Pancreas (tissue), 10 donors: ENCODE measurements at regions not wholly inside any gene's neighbourhood (a gene's known extent, or its start where the extent isn't known, plus 50 kb on each side); places are given as distances from the start of the nearest gene placed in this dataset.
"Not testable (repeated sequence)": the region's sequence is repeated elsewhere in the genome, so short reads cannot be mapped to it uniquely, and the experiment has no call there.

ENCODE experiments used
- ATAC-seq, 4 donors: fragments of 200-7000 bp; cut with Tn5 transposase; one replicate each; pipeline versions ENCODE4 v1.8.0 to v1.9.1; 2020; ENCODE audit warnings: mild to moderate bottlenecking in 4 of 4, moderate library complexity in 4 of 4
- DNase-seq, 6 donors: peaks; one replicate each; pipeline ENCODE4 v3.0.0-alpha.2; 2020
- FAIRE-seq: peaks from 2 replicates; lab custom pipeline; 2012; peaks lifted over from hg19 to GRCh38; lab: Jason Lieb, UNC
- H3K27ac ChIP-seq, 4 donors: fragments of 200-600 bp; sonication (generic); 1 replicate in 3 of 4; 2 replicates in 1 of 4; pipeline versions ENCODE4 v1.5.0 to v1.8.0; 2020
- H3K27me3 ChIP-seq, 4 donors: fragments of 200-600 bp; one replicate each; pipeline ENCODE4 v1.8.0; 2021
- H3K36me3 ChIP-seq, 3 donors: fragments of 200-600 bp; sonication (generic) in 1 of 3; one replicate each; pipeline versions ENCODE4 v1.5.0 to v1.8.0; 2020 to 2021
- H3K4me1 ChIP-seq, 3 donors: fragments of 200-600 bp; one replicate each; pipeline ENCODE4 v1.8.0; 2021
- H3K4me3 ChIP-seq, 4 donors: fragments of 200-600 bp; sonication (generic) in 2 of 4; one replicate each; pipeline versions ENCODE4 v1.5.0 to v1.8.0; 2020 to 2021
- H3K9me3 ChIP-seq, 4 donors: fragments of 200-600 bp; one replicate each; pipeline ENCODE4 v1.8.0; 2021
- CTCF ChIP-seq, 4 donors: fragments of 200-600 bp; sonication (generic) in 3 of 4; IDR thresholded peaks; one replicate each; pipeline versions ENCODE4 v1.5.0 to v1.8.0; 2021; ENCODE audit warnings: antibody characterized with exemption in 4 of 4
- WGBS, 2 donors: extraction: QIAGEN DNeasy Blood & Tissue Kit; methylation state at CpG; one replicate each; pipeline ENCODE4 v1.1.7; 2013; 5-methylcytosine and 5-hydroxymethylcytosine counted together
- intact Hi-C, 3 donors: fragments of 100-400 bp; cut with DNase I; formaldehyde crosslinking; loops; one replicate each; pipeline versions ENCODE4 v1.11.1 to v1.14.2; 2022
- donor health status: healthy with polysubstance abuse.
- donor health status: DM: no; HTN: no; CAD: no; lungs with moderate emphysema.
- donor health status: DM: no; HTN: no; CAD: no.
- donor health status: control.
- donor health status: control.
- donor health status: Bipolar disorder and iron deficiency.
- donor health status: DM: yes; HTN: yes; CAD: no.
- donor health status: DM: no; HTN: no; CAD: no.
- donor health status: DM: no; HTN: no; CAD: no.
- donor health status: DM: yes; HTN: yes; CAD: no.

GRCh38 chr10:53361936-53362335 lies 589.4 kb upstream of the MBL2 start:
- DNase-seq (no peak), FAIRE-seq (no peak), ATAC-seq (no peak)
- H3K27ac ChIP-seq: no peak overlapping the region
- no peak for TF ChIP-seq CTCF (IDR thresholded peaks at IDR 0.05)
- H3K4me1 ChIP-seq: no peaks in the 10 kb centered on the region
- WGBS, 2 donors: 53 to 62% methylated on average over 2 of the region's 2 CpGs
- no peaks in the 10 kb centered on the region for H3K27me3 ChIP-seq
- no peaks in the 10 kb centered on the region for H3K9me3 ChIP-seq
- H3K36me3 ChIP-seq: no peaks in the 10 kb centered on the region
- no peak overlapping the region for H3K4me3 ChIP-seq
- intact Hi-C loops: no loop called here

- FAIRE-seq (no peak), DNase-seq (no peak), ATAC-seq (no peak)
- Histone ChIP-seq H3K27me3 (no peaks in the 10 kb centered on the region), H3K4me3 (no peak overlapping the region), H3K36me3 (no peaks in the 10 kb centered on the region), H3K27ac (no peak overlapping the region), H3K9me3 (no peaks in the 10 kb centered on the region), H3K4me1 (no peaks in the 10 kb centered on the region)
- no peak for TF ChIP-seq CTCF (IDR thresholded peaks at IDR 0.05)
- 85 to 92% methylated on average over 1 of the region's 1 CpG for WGBS, 2 donors
- intact Hi-C loops: no loop called here
These were observed 588.7 kb upstream of the MBL2 start for GRCh38 chr10:53361281-53361680.

GRCh38 chr10:53358978-53359377 lies 586.4 kb upstream of the MBL2 start:
- H3K27me3 ChIP-seq, intact Hi-C loops, H3K36me3 ChIP-seq, H3K4me1 ChIP-seq, H3K9me3 ChIP-seq, H3K27ac ChIP-seq, H3K4me3 ChIP-seq, DNase-seq, ATAC-seq, FAIRE-seq: not testable (repeated sequence)
- 61 to 76% methylated on average over 2 to 4 of the region's 4 CpGs for WGBS, 2 donors

GRCh38 chr10:53358536-53358935 lies 586.0 kb upstream of the MBL2 start:
- Histone ChIP-seq H3K27me3 (no peaks in the 10 kb centered on the region), H3K9me3 (no peaks in the 10 kb centered on the region), H3K4me1 (no peaks in the 10 kb centered on the region), H3K4me3 (no peak overlapping the region), H3K36me3 (no peaks in the 10 kb centered on the region), H3K27ac (no peak overlapping the region)
- no peak for TF ChIP-seq CTCF (IDR thresholded peaks at IDR 0.05)
- no peak for ATAC-seq
- FAIRE-seq: no peak
- intact Hi-C loops: no loop called here
- DNase-seq: no peak
- WGBS, 2 donors: 70 to 72% methylated on average over 4 of the region's 4 CpGs

- no peak for FAIRE-seq
- no peak overlapping the region for H3K27ac ChIP-seq
- no peak for DNase-seq
- H3K4me1 ChIP-seq: no peaks in the 10 kb centered on the region
- H3K4me3 ChIP-seq: no peak overlapping the region
- ATAC-seq: no peak
- H3K9me3 ChIP-seq: no peaks in the 10 kb centered on the region
- no peaks in the 10 kb centered on the region for H3K36me3 ChIP-seq
- no peak for TF ChIP-seq CTCF (IDR thresholded peaks at IDR 0.05)
- no peaks in the 10 kb centered on the region for H3K27me3 ChIP-seq
- intact Hi-C loops: no loop called here
These were observed 585.0 kb upstream of the MBL2 start for GRCh38 chr10:53357587-53357986.
